HG03460 (cell line): ENCODE measurements at regions not wholly inside any gene's neighbourhood (a gene's known extent, or its start where the extent isn't known, plus 50 kb on each side); places are given as distances from the start of the nearest gene placed in this dataset.
"Not testable (repeated sequence)": the region's sequence is repeated elsewhere in the genome, so short reads cannot be mapped to it uniquely, and the experiment has no call there.

Source experiments
- ATAC-seq: cut with Tn5 transposase; IDR thresholded peaks from one replicate; pipeline ENCODE4 v1.9.1; 2021; ENCODE audit not compliant: unreplicated experiment

DNA sequence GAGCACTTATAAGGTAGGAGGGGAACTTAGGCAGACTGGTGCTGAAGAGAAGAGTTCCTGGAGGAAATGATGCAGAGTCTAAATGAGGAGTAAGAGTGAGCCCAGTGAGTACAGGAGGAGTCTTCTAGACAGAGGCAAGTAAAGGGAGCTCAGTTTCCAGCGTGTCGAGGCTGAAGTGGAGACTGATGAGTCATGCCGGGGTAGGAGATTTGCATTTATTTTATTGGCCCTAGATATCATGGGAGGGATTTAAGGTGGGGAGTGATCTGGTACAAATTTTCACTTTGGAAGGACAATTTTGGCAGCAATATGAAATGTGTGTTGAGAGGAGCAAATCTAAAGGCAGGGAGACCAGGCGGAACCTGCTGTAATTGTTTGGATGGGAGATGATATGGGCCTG, 157.5 kb downstream of the TTC8 start:
- ATAC-seq = no peak

DNA sequence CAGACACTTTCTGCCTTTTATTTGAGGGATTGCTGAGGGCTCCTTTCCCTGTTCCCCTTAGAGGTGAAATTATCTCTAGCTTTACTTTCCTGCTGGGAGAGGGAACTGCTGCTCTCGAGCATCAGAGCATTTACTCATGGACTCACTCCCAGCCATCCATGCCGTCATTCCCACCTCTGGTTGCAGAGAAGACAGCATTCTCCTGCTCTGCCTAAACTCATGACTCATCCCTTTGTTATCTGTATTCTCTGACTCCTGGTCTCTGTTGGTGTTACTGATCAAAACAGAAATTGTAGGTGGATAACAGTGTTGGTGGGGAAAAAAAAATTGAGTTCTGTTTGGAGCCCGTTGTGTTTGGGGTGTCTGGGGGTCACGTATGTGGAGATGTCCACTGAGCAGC, 159.3 kb downstream of the TTC8 start:
- ATAC-seq = no peak

- ATAC-seq = no peak
Observed at GRCh38 chr14:88985654-88986053, 161.2 kb downstream of the TTC8 start.

- no peak for ATAC-seq
Observed at GRCh38 chr14:88986146-88986841, 161.8 kb downstream of the TTC8 start.

GRCh38 chr14:88986908-88987307, 162.5 kb downstream of the TTC8 start:
- not testable (repeated sequence) for ATAC-seq

DNA sequence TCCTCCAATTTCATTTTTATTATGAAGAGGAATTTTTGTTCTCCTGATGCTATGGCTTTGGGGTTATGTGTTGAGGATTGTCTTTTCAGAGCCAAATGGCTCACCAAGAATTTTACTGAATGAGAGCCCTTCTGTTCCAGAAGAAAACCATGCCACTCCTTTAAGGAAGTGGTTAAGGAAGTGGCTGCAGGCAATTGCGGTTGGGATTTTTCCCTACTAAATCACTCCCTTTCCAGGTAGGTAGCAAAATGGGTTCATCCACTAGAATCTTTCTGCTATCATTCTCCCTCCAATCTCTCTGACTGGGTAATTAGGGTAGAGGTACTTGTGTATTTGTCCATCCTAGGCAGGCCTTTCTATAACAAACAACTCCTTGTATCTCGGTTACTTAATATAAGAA, 163.1 kb downstream of the TTC8 start:
- ATAC-seq = no peak

DNA sequence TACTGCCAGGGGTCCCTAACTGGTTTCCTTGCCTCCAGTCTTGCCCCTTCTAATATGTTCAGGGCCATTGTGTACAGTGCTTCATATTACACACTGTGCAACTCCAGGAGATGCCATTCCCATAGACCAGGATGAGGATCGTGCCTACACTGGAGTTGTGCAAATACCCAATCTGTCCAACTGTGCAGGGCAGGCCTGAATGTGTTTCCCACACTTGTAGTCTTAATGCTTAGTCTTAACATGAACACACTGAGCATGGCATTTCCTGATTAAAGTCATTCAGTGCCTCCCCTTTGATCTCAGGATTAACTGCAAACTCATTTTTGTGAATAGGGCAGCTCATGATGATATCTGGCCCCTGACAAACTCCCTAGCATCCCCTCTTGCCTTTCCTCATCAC, 165.5 kb downstream of the TTC8 start:
- no peak for ATAC-seq

- ATAC-seq = no peak
Observed at GRCh38 chr14:88990856-88991255, 166.4 kb downstream of the TTC8 start.

GRCh38 chr14:88992011-88992410, 167.6 kb downstream of the TTC8 start:
- no peak for ATAC-seq

- no peak for ATAC-seq
Observed at GRCh38 chr14:88993946-88994345, 169.5 kb downstream of the TTC8 start.

- ATAC-seq = no peak
Observed at GRCh38 chr14:88995437-88996198, 171.2 kb downstream of the TTC8 start.

DNA sequence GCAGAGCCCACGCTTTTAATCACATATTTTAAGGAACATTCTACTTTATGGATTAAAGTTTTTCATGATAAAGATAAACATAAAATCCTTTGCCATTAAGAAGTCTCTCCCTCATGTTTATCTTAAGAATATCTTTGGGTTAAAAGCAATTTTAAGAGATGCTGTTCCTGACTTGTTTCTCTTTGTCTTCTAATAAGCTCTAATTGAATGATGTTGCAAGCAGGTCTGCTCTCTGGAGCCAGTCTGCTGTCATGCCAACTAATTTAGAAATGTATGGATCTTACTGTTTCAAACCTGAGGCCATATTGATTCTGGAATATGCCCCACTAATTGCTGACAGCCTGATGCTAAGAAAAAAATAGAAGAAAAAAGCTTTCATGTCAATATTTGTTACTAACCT, 173.6 kb downstream of the TTC8 start:
- ATAC-seq = no peak

DNA sequence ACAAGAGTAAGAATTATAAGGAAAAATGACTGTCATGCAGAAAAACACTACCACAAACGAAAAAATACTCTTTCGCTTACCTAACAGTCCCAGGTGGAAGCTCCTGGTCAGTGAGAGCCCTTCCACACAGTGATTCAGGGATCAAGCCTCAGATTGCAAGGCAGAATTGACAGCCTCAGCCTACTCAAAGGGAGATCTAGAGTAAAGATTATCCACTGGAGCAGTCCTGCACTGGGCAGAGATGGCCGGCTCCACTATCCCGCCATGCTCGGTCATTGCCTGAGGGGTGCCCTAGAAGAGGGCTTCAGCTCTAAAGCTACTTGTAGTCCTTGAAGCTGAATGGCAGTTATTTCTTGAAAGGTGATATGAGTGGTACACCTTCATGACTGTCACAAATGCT, 174.7 kb downstream of the TTC8 start:
- no peak for ATAC-seq

GRCh38 chr14:89000007-89000942, 175.8 kb downstream of the TTC8 start:
- no peak for ATAC-seq

DNA sequence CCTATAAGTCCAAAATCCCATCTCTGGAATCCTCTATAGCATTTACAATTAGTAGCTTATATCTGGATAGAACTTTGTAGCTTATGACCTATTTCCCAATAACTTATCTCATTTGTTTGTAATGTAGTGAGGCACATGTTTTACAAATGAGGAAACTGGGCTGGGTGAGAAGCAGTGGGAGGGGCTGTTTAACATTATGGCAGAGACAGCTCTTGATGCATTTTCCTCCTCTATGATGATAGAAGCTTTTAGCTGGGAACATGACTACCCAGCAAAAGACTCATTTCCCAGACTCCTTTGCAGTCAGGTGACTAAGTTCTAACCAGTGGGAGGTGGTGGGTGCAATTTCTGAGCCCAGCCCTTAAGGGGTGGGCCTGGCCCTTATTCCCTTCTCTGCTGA, 179.7 kb downstream of the TTC8 start:
- no peak for ATAC-seq

GRCh38 chr14:89007906-89008305, 183.5 kb downstream of the TTC8 start:
- no peak for ATAC-seq

GRCh38 chr14:89011355-89012281, 187.2 kb downstream of the TTC8 start:
- ATAC-seq = no peak

DNA sequence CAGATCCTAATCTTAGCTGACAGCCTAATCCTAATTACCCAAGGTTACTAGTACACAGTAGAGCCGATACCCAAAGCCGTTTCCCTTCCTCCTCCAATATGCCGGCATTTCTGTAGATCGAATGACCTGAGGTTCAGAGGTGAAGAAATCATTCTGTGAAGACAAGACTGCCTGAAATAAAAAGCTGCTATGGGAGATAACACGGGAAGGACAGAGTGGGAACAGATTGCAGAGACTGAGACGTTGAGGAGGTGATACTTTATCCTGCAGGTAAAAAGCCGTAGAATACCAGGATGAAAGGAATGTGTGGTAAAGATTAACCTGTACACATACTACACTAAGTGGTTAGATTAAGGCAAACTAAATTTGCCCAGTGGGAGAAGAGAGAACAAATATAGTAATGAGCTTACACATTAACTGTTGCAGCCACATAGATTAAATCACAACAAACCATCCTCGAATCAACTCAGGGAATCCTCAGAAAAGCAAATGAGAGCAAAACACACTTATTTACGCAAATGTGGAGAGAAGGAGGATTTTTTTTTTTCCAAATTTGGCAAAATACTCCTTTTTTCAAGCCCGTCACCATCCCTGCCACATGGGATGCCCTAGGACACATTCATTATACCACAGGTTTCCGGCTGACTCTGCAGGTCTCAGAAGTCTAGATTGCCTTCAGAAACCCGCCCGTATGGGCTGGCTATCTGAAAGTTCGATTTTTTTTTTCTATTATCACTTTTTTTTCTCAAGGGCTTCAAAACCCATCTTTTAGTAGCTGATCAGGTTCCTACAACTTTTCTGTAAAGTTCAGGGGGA, 188.0 kb downstream of the TTC8 start:
- ATAC-seq = no peak

DNA sequence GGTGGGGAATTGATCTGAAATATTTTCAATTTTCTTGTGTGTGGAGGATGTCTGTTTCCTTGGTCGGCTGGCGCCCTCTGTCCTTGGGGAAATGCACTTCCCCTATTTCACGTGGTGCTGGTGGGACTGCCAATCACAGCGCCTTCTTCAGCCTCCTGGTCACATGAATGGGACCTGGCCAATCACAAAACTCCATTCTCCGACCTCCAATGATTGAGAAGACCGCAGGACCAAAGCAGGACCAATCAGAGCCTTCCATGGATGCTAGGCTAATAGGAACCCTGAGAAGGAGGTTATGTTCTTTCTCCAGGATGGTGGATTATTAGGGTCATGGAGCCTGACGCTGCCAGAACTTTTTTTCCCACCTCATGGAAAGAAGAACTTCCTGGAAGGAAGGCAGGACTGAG, 188.7 kb downstream of the TTC8 start:
- ATAC-seq = no peak
